Progenitor cell of endocrine pancreas (in vitro differentiated cells): ENCODE measurements at regions not wholly inside any gene's neighbourhood (a gene's known extent, or its start where the extent isn't known, plus 50 kb on each side); places are given as distances from the start of the nearest gene placed in this dataset.
"Not testable (repeated sequence)": the region's sequence is repeated elsewhere in the genome, so short reads cannot be mapped to it uniquely, and the experiment has no call there.

Source experiments
- DNase-seq: peaks from one replicate; pipeline ENCODE4 v3.0.0; 2021; ENCODE audit warnings: low spot score; ENCODE audit not compliant: unreplicated experiment
- H3K27ac Mint-ChIP-seq: 2 replicates; pipeline ENCODE4 v1.8.0; 2021; ENCODE audit warnings: mild to moderate bottlenecking, moderate library complexity, mixed read lengths
- H3K27me3 Mint-ChIP-seq: 2 replicates; pipeline ENCODE4 v1.8.0; 2021; ENCODE audit warnings: mixed read lengths
- H3K36me3 Mint-ChIP-seq: 2 replicates; pipeline ENCODE4 v1.8.0; 2022; ENCODE audit warnings: mixed read lengths; ENCODE audit not compliant: insufficient read depth
- H3K4me1 Mint-ChIP-seq: 2 replicates; pipeline ENCODE4 v1.8.0; 2021; ENCODE audit warnings: low read depth, mixed read lengths
- H3K4me3 Mint-ChIP-seq: 2 replicates; pipeline ENCODE4 v1.8.0; 2021; ENCODE audit warnings: low read depth, mild to moderate bottlenecking, moderate library complexity, mixed read lengths
- H3K9me3 Mint-ChIP-seq: 2 replicates; pipeline ENCODE4 v1.8.0; 2021; ENCODE audit warnings: low read depth, mixed read lengths
- CTCF ChIP-seq: fragments of 200-600 bp; sonication (generic); IDR thresholded peaks from one replicate; pipeline ENCODE4 v1.5.0; 2021; ENCODE audit warnings: antibody characterized with exemption, mild to moderate bottlenecking; ENCODE audit not compliant: unreplicated experiment

DNA sequence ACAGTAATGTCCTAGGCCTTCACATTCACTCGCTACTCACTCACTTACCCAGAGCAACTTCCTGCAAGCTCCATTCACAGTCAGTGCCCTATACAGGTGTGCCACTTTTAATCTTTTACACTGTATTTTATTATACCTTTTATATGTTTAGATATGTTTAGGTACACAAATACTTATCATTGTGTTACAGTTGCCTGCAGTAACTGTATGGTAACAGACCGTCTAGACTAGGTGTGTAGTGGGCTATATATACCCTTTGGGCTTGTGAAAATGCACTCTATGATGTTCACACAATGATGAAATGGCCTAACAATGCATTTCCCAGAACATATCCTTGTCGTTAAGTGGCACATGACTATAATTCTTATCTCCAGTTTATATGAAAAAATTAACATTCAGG, 204.5 kb upstream of the HMCN1 start:
- no peaks in the 10 kb centered on the region for H3K27me3 Mint-ChIP-seq
- H3K9me3 Mint-ChIP-seq = peaks cover 2% of the 10 kb centered on the region
- no peaks in the 10 kb centered on the region for H3K36me3 Mint-ChIP-seq
- no peak for TF ChIP-seq CTCF
- H3K27ac Mint-ChIP-seq = no peak overlapping the region
- H3K4me3 Mint-ChIP-seq = no peak overlapping the region
- H3K4me1 Mint-ChIP-seq = peaks cover 2% of the 10 kb centered on the region
- no peak for DNase-seq

GRCh38 chr1:185528084-185528676, 206.0 kb upstream of the HMCN1 start:
- peaks cover 2% of the 10 kb centered on the region for H3K4me1 Mint-ChIP-seq
- no peak for DNase-seq
- H3K4me3 Mint-ChIP-seq = no peak overlapping the region
- H3K36me3 Mint-ChIP-seq = peaks cover 2% of the 10 kb centered on the region
- peaks cover 6% of the 10 kb centered on the region for H3K9me3 Mint-ChIP-seq
- H3K27ac Mint-ChIP-seq = no peak overlapping the region
- no peaks in the 10 kb centered on the region for H3K27me3 Mint-ChIP-seq
- no peak for TF ChIP-seq CTCF

GRCh38 chr1:185526344-185527307, 207.6 kb upstream of the HMCN1 start:
- no peaks in the 10 kb centered on the region for H3K4me1 Mint-ChIP-seq
- H3K4me3 Mint-ChIP-seq = no peak overlapping the region
- no peak overlapping the region for H3K27ac Mint-ChIP-seq
- peaks cover 2% of the 10 kb centered on the region for H3K36me3 Mint-ChIP-seq
- no peak for TF ChIP-seq CTCF
- peaks cover 9% of the 10 kb centered on the region for H3K9me3 Mint-ChIP-seq
- no peak for DNase-seq
- no peaks in the 10 kb centered on the region for H3K27me3 Mint-ChIP-seq

- Mint-ChIP-seq H3K27ac (no peak overlapping the region), H3K4me1 (no peaks in the 10 kb centered on the region), H3K27me3 (no peaks in the 10 kb centered on the region), H3K9me3 (peaks cover 33% of the 10 kb centered on the region), H3K36me3 (peaks cover 8% of the 10 kb centered on the region), H3K4me3 (no peak overlapping the region)
- DNase-seq = no peak
- no peak for TF ChIP-seq CTCF
Measured at GRCh38 chr1:185520188-185520920, 203.3 kb upstream of the IVNS1ABP start.

- no peak for TF ChIP-seq CTCF
- Mint-ChIP-seq H3K9me3 (peaks cover 36% of the 10 kb centered on the region), H3K27ac (no peak overlapping the region), H3K36me3 (peaks cover 7% of the 10 kb centered on the region), H3K4me1 (no peaks in the 10 kb centered on the region), H3K4me3 (no peak overlapping the region), H3K27me3 (no peaks in the 10 kb centered on the region)
- no peak for DNase-seq
Measured at GRCh38 chr1:185517808-185518419, 200.9 kb upstream of the IVNS1ABP start.

- peaks cover 34% of the 10 kb centered on the region for H3K9me3 Mint-ChIP-seq
- not testable (repeated sequence) for H3K4me1 Mint-ChIP-seq, DNase-seq, H3K27me3 Mint-ChIP-seq, H3K36me3 Mint-ChIP-seq, H3K27ac Mint-ChIP-seq, H3K4me3 Mint-ChIP-seq
Measured at GRCh38 chr1:185517301-185517700, 200.3 kb upstream of the IVNS1ABP start.
